Astrocyte of the spinal cord (primary cell): ENCODE measurements at regions not wholly inside any gene's neighbourhood (a gene's known extent, or its start where the extent isn't known, plus 50 kb on each side); places are given as distances from the start of the nearest gene placed in this dataset.

Experiments used
- DNase-seq: peaks from one replicate; pipeline ENCODE4 v3.0.0; 2011; ENCODE audit warnings: low read depth, low spot score
- H3K4me3 ChIP-seq: 2 replicates; pipeline ENCODE4 v1.5.1; 2011; ENCODE audit warnings: low read depth, mild to moderate bottlenecking, low read length, moderate library complexity
- CTCF ChIP-seq: IDR thresholded peaks from 2 replicates; pipeline ENCODE4 v1.5.1; 2012; ENCODE audit warnings: low read depth, mild to moderate bottlenecking, low read length, inconsistent platforms
- in situ Hi-C: cut with HindIII; loops from 2 replicates; pipeline ENCODE4 v1.10.0; 2017; ENCODE audit warnings: low sequenced_read_pairs

GRCh38 chr5:68086439-68086838, 129.1 kb upstream of the PIK3R1 start:
- no peak overlapping the region for H3K4me3 ChIP-seq
- no peak for DNase-seq
- in situ Hi-C loops = no loop called here
- TF ChIP-seq CTCF = no peak

- in situ Hi-C loops = no loop called here
- no peak for TF ChIP-seq CTCF
- no peak for DNase-seq
- H3K4me3 ChIP-seq = no peak overlapping the region
Measured at GRCh38 chr5:68084396-68084795, 131.2 kb upstream of the PIK3R1 start.

- DNase-seq = no peak
- in situ Hi-C loops = no loop called here
- no peak overlapping the region for H3K4me3 ChIP-seq
- TF ChIP-seq CTCF = no peak
Measured at GRCh38 chr5:68080282-68081050, 135.1 kb upstream of the PIK3R1 start.

GRCh38 chr5:68077349-68077894, 138.1 kb upstream of the PIK3R1 start:
- in situ Hi-C loops = no loop called here
- DNase-seq = no peak
- TF ChIP-seq CTCF = no peak
- no peak overlapping the region for H3K4me3 ChIP-seq

GRCh38 chr5:68074633-68075032, 140.9 kb upstream of the PIK3R1 start:
- H3K4me3 ChIP-seq = no peak overlapping the region
- no peak for TF ChIP-seq CTCF
- no peak for DNase-seq
- in situ Hi-C loops = no loop called here

- in situ Hi-C loops = no loop called here
- DNase-seq = no peak
- H3K4me3 ChIP-seq = no peak overlapping the region
- TF ChIP-seq CTCF = no peak
Measured at GRCh38 chr5:68074048-68074632, 141.4 kb upstream of the PIK3R1 start.
